Heart left ventricle (tissue), 16 donors: ENCODE measurements at regions not wholly inside any gene's neighbourhood (a gene's known extent, or its start where the extent isn't known, plus 50 kb on each side); places are given as distances from the start of the nearest gene placed in this dataset.
A peak's percentile ranks its signal among the peaks of the same experiment; 100 is the strongest.

Source experiments
- ATAC-seq, 4 donors: fragments of 200-7000 bp; cut with Tn5 transposase; one replicate each; pipeline ENCODE4 v1.9.1; 2020 to 2022; ENCODE audit warnings: moderate library complexity in 4 of 4, mild to moderate bottlenecking in 3 of 4, moderate number of reproducible peaks in 1 of 4
- DNase-seq, 5 donors: peaks; one replicate each; pipeline ENCODE4 v3.0.0-alpha.2; 2020
- H3K27ac ChIP-seq, 12 donors: fragments of 200-600 bp; sonication (generic) in 4 of 12; one replicate each; pipeline versions ENCODE4 v1.5.0 to v1.8.0; 2016 to 2022; ENCODE audit warnings: mild to moderate bottlenecking in 2 of 12
- H3K27me3 ChIP-seq, 9 donors: fragments of 200-600 bp; sonication (generic) in 2 of 9; one replicate each; pipeline versions ENCODE4 v1.5.1 to v1.8.0; 2016 to 2022; ENCODE audit warnings: mild to moderate bottlenecking in 3 of 9
- H3K36me3 ChIP-seq, 9 donors: fragments of 200-600 bp; sonication (generic) in 2 of 9; one replicate each; pipeline versions ENCODE4 v1.5.0 to v1.8.0; 2018 to 2022; ENCODE audit warnings: mild to moderate bottlenecking in 2 of 9
- H3K4me1 ChIP-seq, 12 donors: fragments of 200-600 bp; sonication (generic) in 4 of 12; one replicate each; pipeline versions ENCODE4 v1.5.0 to v1.8.0; 2016 to 2022; ENCODE audit warnings: mild to moderate bottlenecking in 3 of 12
- H3K4me3 ChIP-seq, 12 donors: fragments of 200-600 bp; sonication (generic) in 4 of 12; one replicate each; pipeline versions ENCODE4 v1.5.0 to v1.8.0; 2017 to 2022; ENCODE audit warnings: mild to moderate bottlenecking in 9 of 12, moderate library complexity in 4 of 12
- H3K9me3 ChIP-seq, 12 donors: fragments of 200-600 bp; sonication (generic) in 4 of 12; one replicate each; pipeline versions ENCODE4 v1.5.0 to v1.8.0; 2016 to 2022; ENCODE audit warnings: mild to moderate bottlenecking in 1 of 12
- CTCF ChIP-seq, 12 donors: fragments of 200-600 bp; sonication (generic) in 4 of 12; IDR thresholded peaks; one replicate each; pipeline versions ENCODE4 v1.5.0 to v1.8.0; 2018 to 2022; ENCODE audit warnings: antibody characterized with exemption in 12 of 12, mild to moderate bottlenecking in 5 of 12
- POLR2A ChIP-seq, 2 donors: fragments of 450-650 bp; IDR thresholded peaks; one replicate each; pipeline ENCODE4 v1.6.1; 2017; ENCODE audit warnings: antibody characterized with exemption in 2 of 2, mild to moderate bottlenecking in 2 of 2, moderate library complexity in 2 of 2
- WGBS, 4 donors: extraction: QIAGEN DNeasy Blood & Tissue Kit in 2 of 4; methylation state at CpG; one replicate each; pipeline versions ENCODE4 v1.1.5 to v1.1.7; 2013 to 2018; 5-methylcytosine and 5-hydroxymethylcytosine counted together
- intact Hi-C, 10 donors: fragments of 100-400 bp; cut with DNase I; formaldehyde crosslinking; loops; one replicate each; pipeline versions ENCODE4 v1.11.1 to v1.14.2; 2022
- donor health status: ischemic (EF 13 %, LVEDD 7.1; RV severe dilation, severe dysfunction).
- donor health status: healthy with polysubstance abuse.
- donor health status: DM: no; HTN: yes; CAD: no.
- donor health status: DM: no; HTN: no; CAD: no.
- donor health status: ischemic (EF 25% LVEDD 6.9; RV normal size, moderate dysfunction).
- donor health status: ischemic (EF 25% LVEDD 5.7; RV mildly dilated, moderate dysfunction).
- donor health status: healthy.
- donor health status: DM: yes; HTN: yes; CAD: no.
- donor health status: ischemic (EF 35%, LVEDD 5.7; RV mildly dilated, moderate dysfunction).
- donor health status: nonischemic (EF 11% LVEDD 7.7; RV severe dilation, severe dysfunction).
- donor health status: DM: yes; HTN: yes; CAD: no.
- donor health status: PGD.
- donor health status: ischemic (EF 29% LVEDD 5.4; RV normal size, mild dysfunction).
- donor health status: nonischemic (EF 23%, LVEDD 6.1; RV moderate dilation, normal function).

GRCh38 chr7:131100357-131101054 is 227.2 kb upstream of the MKLN1 start:
- Histone ChIP-seq H3K36me3 (peaks cover 0 to 50% (median 27%) of the 10 kb centered on the region in 9 donors), H3K4me1 (peaks cover 5 to 98% (median 90%) of the 10 kb centered on the region in 12 donors)
- intact Hi-C loops, result loop anchor here in 5 of 10 donors (5.0 to 10.0 kb wide), 5 partner anchors 33 to 324 kb away; partner anchors contain the start of gene MKLN1 (in 2 of the 5)

GRCh38 chr7:131103997-131104396 is 223.7 kb upstream of the MKLN1 start:
- H3K4me1 ChIP-seq, result peaks cover 5 to 71% (median 65%) of the 10 kb centered on the region in 12 donors

More at GRCh38 chr7:131100357-131101054, 227.2 kb upstream of the MKLN1 start:
- no peak for TF ChIP-seq CTCF (IDR thresholded peaks at IDR 0.05)
- TF ChIP-seq POLR2A (IDR thresholded peaks at IDR 0.05), result no peak
- ATAC-seq (no peak), DNase-seq (no peak)
- Histone ChIP-seq H3K27me3 (no peaks in the 10 kb centered on the region), H3K9me3 (no peaks in the 10 kb centered on the region), H3K27ac (no peak overlapping the region), H3K4me3 (no peak overlapping the region)
- 69 to 86% (median 72%) methylated on average over 10 of the region's 10 CpGs for WGBS, 4 donors

GRCh38 chr7:131104596-131105293 is 222.9 kb upstream of the MKLN1 start:
- WGBS, 4 donors, result 55 to 77% (median 60%) methylated on average over 12 of the region's 12 CpGs
- peaks cover 0 to 38% (median 18%) of the 10 kb centered on the region in 9 donors for H3K36me3 ChIP-seq
- intact Hi-C loops, result loop anchor here in 9 of 10 donors (5.0 to 10.0 kb wide), 11 partner anchors 32 to 323 kb away; partner anchors contain the start of gene MKLN1 (in 2 of the 9)

More at GRCh38 chr7:131103997-131104396, 223.7 kb upstream of the MKLN1 start:
- DNase-seq (no peak), ATAC-seq (no peak)
- Histone ChIP-seq H3K27ac (peak overlapping the region in 2 of 12 donors; percentile 80 to 83), H3K4me3 (peak overlapping the region in 5 of 12 donors; percentile 10 to 87 (median 70)), H3K9me3 (no peaks in the 10 kb centered on the region), H3K27me3 (no peaks in the 10 kb centered on the region), H3K36me3 (peaks cover 0 to 41% (median 23%) of the 10 kb centered on the region in 9 donors)
- TF ChIP-seq POLR2A (IDR thresholded peaks at IDR 0.05), result no peak
- no peak for TF ChIP-seq CTCF (IDR thresholded peaks at IDR 0.05)
- intact Hi-C loops, result loop anchor here in 5 of 10 donors (5.0 to 10.0 kb wide), 5 partner anchors 37 to 321 kb away; partner anchors contain the start of gene MKLN1 (in 2 of the 5)
- whole genome bisulfite sequencing, 4 donors, result 29 to 48% (median 34%) methylated on average over 4 of the region's 4 CpGs

More at GRCh38 chr7:131104596-131105293, 222.9 kb upstream of the MKLN1 start:
- TF ChIP-seq CTCF (IDR thresholded peaks at IDR 0.05), result no peak
- TF ChIP-seq POLR2A (IDR thresholded peaks at IDR 0.05), result no peak
- Histone ChIP-seq H3K4me1 (peaks cover 5 to 70% (median 63%) of the 10 kb centered on the region in 12 donors), H3K4me3 (peak overlapping the region; percentile 36 to 98 (median 86)), H3K27me3 (no peaks in the 10 kb centered on the region), H3K9me3 (no peaks in the 10 kb centered on the region), H3K27ac (peak overlapping the region in 11 of 12 donors; percentile 66 to 99 (median 94))
- no peak for DNase-seq
- no peak for ATAC-seq
